SJCRH30 (cell line): ENCODE measurements at regions not wholly inside any gene's neighbourhood (a gene's known extent, or its start where the extent isn't known, plus 50 kb on each side); places are given as distances from the start of the nearest gene placed in this dataset.
A peak's percentile ranks its signal among the peaks of the same experiment; 100 is the strongest.

Experiments used
- DNase-seq, 2 experiments: peaks; one replicate each; pipeline ENCODE4 v3.0.0-alpha.2; 2015 to 2020
- H3K27ac ChIP-seq: fragments of 250-450 bp; sonication (Bioruptor Pico); 2 replicates; pipeline ENCODE4 v1.5.1; 2020; ENCODE audit warnings: mild to moderate bottlenecking, moderate library complexity
- H3K27me3 ChIP-seq: fragments of 250-450 bp; sonication (Bioruptor Pico); 2 replicates; pipeline ENCODE4 v1.5.1; 2020; ENCODE audit warnings: mild to moderate bottlenecking, moderate library complexity
- H3K36me3 ChIP-seq: fragments of 250-450 bp; sonication (Bioruptor Pico); 2 replicates; pipeline ENCODE4 v1.5.1; 2020; ENCODE audit warnings: mild to moderate bottlenecking, moderate library complexity
- H3K4me1 ChIP-seq: fragments of 250-450 bp; sonication (Bioruptor Pico); 2 replicates; pipeline ENCODE4 v1.5.1; 2020; ENCODE audit warnings: mild to moderate bottlenecking, moderate library complexity
- H3K4me3 ChIP-seq: fragments of 250-450 bp; sonication (Bioruptor Pico); 2 replicates; pipeline ENCODE4 v1.5.1; 2020; ENCODE audit warnings: mild to moderate bottlenecking, moderate library complexity
- H3K9me3 ChIP-seq: fragments of 250-450 bp; sonication (Bioruptor Pico); replicated peaks from 2 replicates; pipeline ENCODE4 v1.5.1; 2020; ENCODE audit warnings: mild to moderate bottlenecking, moderate library complexity

DNA sequence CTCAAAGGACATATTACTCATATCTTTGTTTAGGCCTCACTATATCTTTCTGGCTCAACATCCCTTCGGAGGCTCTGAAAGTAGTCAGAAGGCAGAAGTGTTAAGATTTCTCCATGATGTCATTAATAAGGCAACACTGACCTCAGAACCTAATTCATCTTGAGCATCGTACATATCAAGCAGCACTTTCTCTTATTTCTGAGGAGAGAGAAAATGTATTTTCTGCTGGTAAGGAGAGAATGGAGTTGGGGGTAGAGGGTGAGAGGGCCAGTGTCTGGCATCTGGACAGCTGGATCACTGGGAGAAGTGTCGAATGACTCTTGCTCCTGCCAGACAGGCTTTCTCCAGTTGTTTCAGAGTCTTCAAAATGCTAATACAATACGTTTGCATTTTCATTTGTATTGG, 213.2 kb upstream of the PRICKLE1 start:
- Histone ChIP-seq H3K36me3 (no peaks in the 10 kb centered on the region), H3K9me3 (no peaks in the 10 kb centered on the region), H3K4me3 (no peak overlapping the region), H3K27ac (no peak overlapping the region), H3K4me1 (peaks cover 7% of the 10 kb centered on the region), H3K27me3 (no peaks in the 10 kb centered on the region)
- DNase-seq, result peak in 1 of 2 experiments; percentile 49

- no peak for DNase-seq
Observed at GRCh38 chr12:42801271-42801670, 211.7 kb upstream of the PRICKLE1 start.

GRCh38 chr12:42799966-42800365, 210.4 kb upstream of the PRICKLE1 start:
- DNase-seq, result no peak
- Histone ChIP-seq H3K27ac (no peak overlapping the region), H3K9me3 (no peaks in the 10 kb centered on the region), H3K4me3 (no peak overlapping the region), H3K36me3 (no peaks in the 10 kb centered on the region), H3K4me1 (peaks cover 7% of the 10 kb centered on the region), H3K27me3 (no peaks in the 10 kb centered on the region)

More at GRCh38 chr12:42801271-42801670, 211.7 kb upstream of the PRICKLE1 start:
- no peak overlapping the region for H3K27ac ChIP-seq
- H3K4me3 ChIP-seq, result no peak overlapping the region
- no peaks in the 10 kb centered on the region for H3K9me3 ChIP-seq
- no peaks in the 10 kb centered on the region for H3K27me3 ChIP-seq
- H3K4me1 ChIP-seq, result peaks cover 7% of the 10 kb centered on the region
- no peaks in the 10 kb centered on the region for H3K36me3 ChIP-seq

GRCh38 chr12:42798811-42799438, 209.4 kb upstream of the PRICKLE1 start:
- Histone ChIP-seq H3K36me3 (no peaks in the 10 kb centered on the region), H3K4me1 (peaks cover 7% of the 10 kb centered on the region), H3K9me3 (no peaks in the 10 kb centered on the region), H3K27me3 (no peaks in the 10 kb centered on the region), H3K4me3 (no peak overlapping the region), H3K27ac (no peak overlapping the region)
- DNase-seq, result peak; percentile 16 to 45

- H3K9me3 ChIP-seq, result no peaks in the 10 kb centered on the region
- no peak overlapping the region for H3K27ac ChIP-seq
- peaks cover 16% of the 10 kb centered on the region; the same call in 1 of the 2 replicates for H3K4me1 ChIP-seq
- no peak overlapping the region for H3K4me3 ChIP-seq
- H3K27me3 ChIP-seq, result no peaks in the 10 kb centered on the region
- no peaks in the 10 kb centered on the region for H3K36me3 ChIP-seq
- no peak for DNase-seq
Observed at GRCh38 chr12:42794806-42795205, 205.3 kb upstream of the PRICKLE1 start.

DNA sequence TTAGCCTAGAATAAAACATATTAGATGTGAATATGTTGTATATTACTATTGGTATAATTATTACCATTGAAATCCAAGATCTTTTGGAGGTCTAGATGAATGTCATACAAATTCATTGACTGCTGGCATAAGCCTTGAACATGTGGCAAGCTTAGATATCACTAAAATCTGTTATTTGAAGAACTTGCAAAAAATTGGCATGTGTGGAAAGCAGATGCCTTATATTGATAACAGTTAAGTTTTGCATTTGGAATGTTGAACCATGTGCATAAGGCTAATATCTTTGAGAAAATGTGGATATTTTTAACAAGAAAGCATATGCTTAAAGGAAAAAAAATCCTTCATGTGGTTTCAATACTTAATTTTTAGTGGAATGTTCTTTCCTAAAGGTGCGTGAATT, 203.6 kb upstream of the PRICKLE1 start:
- Histone ChIP-seq H3K4me1 (peaks cover 12% of the 10 kb centered on the region; the same call in 1 of the 2 replicates), H3K27me3 (no peaks in the 10 kb centered on the region), H3K27ac (no peak overlapping the region), H3K36me3 (no peaks in the 10 kb centered on the region), H3K9me3 (no peaks in the 10 kb centered on the region), H3K4me3 (no peak overlapping the region)
- no peak for DNase-seq

- Histone ChIP-seq H3K4me1 (peaks cover 12% of the 10 kb centered on the region; the same call in 1 of the 2 replicates), H3K36me3 (no peaks in the 10 kb centered on the region), H3K27ac (no peak overlapping the region), H3K4me3 (no peak overlapping the region), H3K9me3 (no peaks in the 10 kb centered on the region), H3K27me3 (no peaks in the 10 kb centered on the region)
- DNase-seq, result no peak
Observed at GRCh38 chr12:42792265-42792664, 202.7 kb upstream of the PRICKLE1 start.

- Histone ChIP-seq H3K27ac (no peak overlapping the region), H3K4me1 (peaks cover 12% of the 10 kb centered on the region; the same call in 1 of the 2 replicates), H3K36me3 (no peaks in the 10 kb centered on the region), H3K4me3 (no peak overlapping the region), H3K9me3 (no peaks in the 10 kb centered on the region), H3K27me3 (no peaks in the 10 kb centered on the region)
- DNase-seq, result no peak
Observed at GRCh38 chr12:42791399-42791798, 201.9 kb upstream of the PRICKLE1 start.

DNA sequence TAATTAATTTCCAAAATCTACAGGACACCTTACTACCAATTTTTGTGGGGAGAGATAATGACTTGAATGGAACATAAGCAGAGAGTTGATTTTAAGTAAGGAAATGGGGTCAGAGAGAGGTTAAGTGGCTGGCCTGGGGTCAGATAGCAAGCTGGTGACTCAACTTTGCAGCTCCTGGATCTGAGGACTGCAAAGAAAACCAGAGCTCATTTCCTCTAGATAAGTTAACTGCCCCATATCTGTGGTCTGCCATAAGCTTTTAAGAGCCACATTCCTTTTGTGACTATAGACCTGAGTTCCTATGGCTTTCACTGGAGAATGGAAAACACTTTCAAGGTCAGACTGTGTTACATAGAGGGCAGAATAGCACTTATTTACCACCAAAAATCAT, 201.2 kb upstream of the PRICKLE1 start:
- Histone ChIP-seq H3K4me1 (peaks cover 12% of the 10 kb centered on the region; the same call in 1 of the 2 replicates), H3K27ac (no peak overlapping the region), H3K27me3 (no peaks in the 10 kb centered on the region), H3K9me3 (no peaks in the 10 kb centered on the region), H3K4me3 (no peak overlapping the region), H3K36me3 (no peaks in the 10 kb centered on the region)
- peak; percentile 40 to 63 for DNase-seq

DNA sequence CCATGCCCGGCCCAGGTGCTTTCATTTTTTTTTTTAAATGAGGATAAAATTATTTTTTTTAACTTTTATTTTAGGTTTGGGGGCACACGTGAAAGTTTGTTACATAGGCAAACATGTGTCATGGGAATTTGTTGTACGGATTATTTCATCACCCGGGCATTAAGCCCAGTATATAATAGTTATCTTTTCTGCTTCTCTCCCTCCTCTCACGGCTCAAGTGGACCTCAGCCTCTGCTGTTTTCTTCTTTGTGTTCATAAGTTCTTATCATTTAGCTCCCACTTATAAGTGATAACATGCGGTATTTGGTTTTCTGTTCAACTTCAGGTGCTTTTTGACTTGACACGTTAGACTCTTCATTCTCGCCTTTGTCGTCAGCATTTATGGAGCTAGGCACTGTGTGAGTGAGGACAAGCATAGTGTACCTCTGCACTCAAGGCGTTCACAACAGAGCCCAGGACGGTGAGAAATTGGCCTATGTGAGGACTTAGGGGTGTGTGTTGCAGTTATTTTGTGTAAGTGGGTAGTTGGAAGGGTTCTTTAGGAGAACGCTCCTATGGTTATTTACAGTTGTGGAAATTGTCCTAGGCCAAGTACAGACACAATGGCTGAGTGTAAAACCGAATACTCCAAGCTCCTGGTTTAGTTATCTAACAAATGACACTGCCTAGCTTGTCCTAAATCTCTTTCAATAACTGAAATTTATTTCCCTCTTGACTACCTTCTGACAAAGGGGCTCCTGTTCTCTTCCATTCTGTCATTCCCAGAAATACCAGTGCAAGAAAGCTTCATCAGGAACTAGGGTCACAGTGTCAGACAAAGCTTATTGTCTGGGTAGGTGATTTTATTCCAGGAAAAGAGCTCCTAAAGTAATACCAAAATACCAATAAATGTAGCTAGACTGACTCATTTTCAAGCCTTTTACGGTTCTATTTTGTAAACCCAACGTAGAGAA, 200.5 kb upstream of the PRICKLE1 start:
- H3K27ac ChIP-seq, result no peak overlapping the region
- no peaks in the 10 kb centered on the region for H3K9me3 ChIP-seq
- H3K4me3 ChIP-seq, result no peak overlapping the region
- H3K4me1 ChIP-seq, result peaks cover 12% of the 10 kb centered on the region; the same call in 1 of the 2 replicates
- no peaks in the 10 kb centered on the region for H3K36me3 ChIP-seq
- no peaks in the 10 kb centered on the region for H3K27me3 ChIP-seq
- peak in 1 of 2 experiments; percentile 27 for DNase-seq

- Histone ChIP-seq H3K4me1 (peaks cover 12% of the 10 kb centered on the region; the same call in 1 of the 2 replicates), H3K27me3 (no peaks in the 10 kb centered on the region), H3K4me3 (no peak overlapping the region), H3K9me3 (no peaks in the 10 kb centered on the region), H3K27ac (no peak overlapping the region), H3K36me3 (no peaks in the 10 kb centered on the region)
- no peak for DNase-seq
Observed at GRCh38 chr12:42786400-42787148, 197.0 kb upstream of the PRICKLE1 start.

- Histone ChIP-seq H3K4me1 (peaks cover 9% of the 10 kb centered on the region; the same call in 1 of the 2 replicates), H3K27me3 (no peaks in the 10 kb centered on the region), H3K27ac (no peak overlapping the region), H3K9me3 (no peaks in the 10 kb centered on the region), H3K36me3 (no peaks in the 10 kb centered on the region), H3K4me3 (no peak overlapping the region)
- DNase-seq, result no peak
Observed at GRCh38 chr12:42785944-42786343, 196.4 kb upstream of the PRICKLE1 start.

DNA sequence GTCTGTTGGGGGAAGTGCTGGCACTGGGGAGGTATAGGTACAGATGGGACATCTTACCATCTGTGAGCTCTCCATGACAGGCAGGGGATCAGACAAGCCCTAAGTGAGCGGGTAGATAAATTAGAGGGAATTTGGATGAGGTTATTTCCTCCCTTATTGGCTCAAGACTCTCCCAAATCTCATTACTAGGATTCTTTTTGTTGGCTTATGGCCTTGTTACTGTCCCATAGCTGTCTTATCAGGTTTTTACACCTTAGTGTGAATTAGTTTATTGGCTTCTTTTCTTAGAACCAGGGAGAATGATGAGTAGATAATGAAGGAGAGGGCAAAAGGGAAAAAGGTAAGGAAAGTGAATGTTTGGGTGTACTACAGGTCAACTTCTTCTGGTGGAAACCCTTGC, 191.1 kb upstream of the PRICKLE1 start:
- H3K36me3 ChIP-seq, result no peaks in the 10 kb centered on the region
- H3K27me3 ChIP-seq, result no peaks in the 10 kb centered on the region; the same call in 1 of the 2 replicates
- no peak for DNase-seq
- H3K27ac ChIP-seq, result no peak overlapping the region
- no peaks in the 10 kb centered on the region for H3K9me3 ChIP-seq
- H3K4me1 ChIP-seq, result no peaks in the 10 kb centered on the region
- H3K4me3 ChIP-seq, result no peak overlapping the region

GRCh38 chr12:42779186-42779859, 189.8 kb upstream of the PRICKLE1 start:
- H3K4me1 ChIP-seq, result no peaks in the 10 kb centered on the region
- H3K27me3 ChIP-seq, result no peaks in the 10 kb centered on the region; the same call in 1 of the 2 replicates
- no peaks in the 10 kb centered on the region for H3K9me3 ChIP-seq
- H3K4me3 ChIP-seq, result no peak overlapping the region
- H3K36me3 ChIP-seq, result no peaks in the 10 kb centered on the region
- no peak overlapping the region for H3K27ac ChIP-seq
- no peak for DNase-seq
